SK-N-SH (cell line): ENCODE measurements at regions not wholly inside any gene's neighbourhood (a gene's known extent, or its start where the extent isn't known, plus 50 kb on each side); places are given as distances from the start of the nearest gene placed in this dataset.

Experiments used
- CTCF ChIP-seq: fragments of 200-600 bp; sonication (generic); IDR thresholded peaks from 2 replicates; pipeline ENCODE4 v1.6.1; 2017; ENCODE audit warnings: antibody characterized with exemption, mild to moderate bottlenecking, moderate library complexity
- EZH2phosphoT487 ChIP-seq: fragments of 200-600 bp; sonication (generic); IDR thresholded peaks from 2 replicates; pipeline ENCODE4 v1.6.1; 2017; ENCODE audit warnings: low read depth, mixed run types, mild to moderate bottlenecking, antibody characterized with exemption, moderate library complexity, borderline replicate concordance
- FOXM1 ChIP-seq: IDR thresholded peaks from 2 replicates; pipeline ENCODE4 v1.4.0; 2012; ENCODE audit warnings: low read depth, mild to moderate bottlenecking
- GABPA ChIP-seq: IDR thresholded peaks from 2 replicates; pipeline ENCODE4 v1.4.0; 2012; ENCODE audit warnings: low read depth, mild to moderate bottlenecking
- JUND ChIP-seq: IDR thresholded peaks from 2 replicates; pipeline ENCODE4 v1.4.0; 2012
- MAX ChIP-seq: IDR thresholded peaks from 2 replicates; pipeline ENCODE4 v1.4.0; 2012; ENCODE audit warnings: low read depth
- REST ChIP-seq: IDR thresholded peaks from 2 replicates; pipeline ENCODE4 v1.6.1; 2012; ENCODE audit warnings: mild to moderate bottlenecking, low read depth, low read length, moderate library complexity
- SMC3 ChIP-seq: IDR thresholded peaks from 2 replicates; pipeline ENCODE4 v1.6.1; 2012; ENCODE audit warnings: low read depth, low read length, improper control_type of control experiment

DNA sequence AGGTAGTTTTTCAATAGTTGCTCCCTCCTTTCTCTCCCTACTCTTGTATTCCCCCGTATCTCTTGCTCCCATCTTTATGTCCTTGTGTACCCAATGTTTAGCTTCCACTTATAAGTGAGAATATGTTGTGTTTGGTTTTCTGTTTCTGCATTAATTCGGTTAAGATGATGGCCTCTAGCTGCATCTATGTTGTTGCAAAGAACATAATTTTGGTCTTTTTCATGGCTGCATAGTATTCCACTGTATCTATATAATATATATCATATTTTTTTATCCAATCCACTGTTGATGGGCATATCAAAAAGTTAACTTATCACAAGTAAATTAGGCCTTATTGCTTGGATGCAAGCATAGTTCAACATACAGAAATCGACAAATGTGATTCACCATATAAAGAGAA, 594.0 kb downstream of the TYW1 start:
- TF ChIP-seq CTCF (no peak), SMC3 (no peak), MAX (no peak), REST (no peak), JUND (no peak), GABPA (no peak), EZH2phosphoT487 (no peak), FOXM1 (no peak)
